GM23248 (cell line): ENCODE measurements at regions not wholly inside any gene's neighbourhood (a gene's known extent, or its start where the extent isn't known, plus 50 kb on each side); places are given as distances from the start of the nearest gene placed in this dataset.

Experiments used
- DNase-seq: peaks from one replicate; pipeline ENCODE4 v3.0.0-alpha.2; 2015
- H2AFZ ChIP-seq: fragments of 200-600 bp; sonication (generic); 2 replicates; pipeline ENCODE4 v1.6.1; 2016; ENCODE audit warnings: antibody characterized with exemption
- H3F3A ChIP-seq: fragments of 200-600 bp; sonication (generic); 2 replicates; pipeline ENCODE4 v1.6.1; 2016; ENCODE audit warnings: mild to moderate bottlenecking, antibody characterized with exemption, mixed run types; ENCODE audit not compliant: insufficient read depth
- H3K27ac ChIP-seq: fragments of 200-600 bp; sonication (generic); 2 replicates; pipeline ENCODE4 v1.5.1; 2016; ENCODE audit warnings: mild to moderate bottlenecking
- H3K27me3 ChIP-seq: fragments of 200-600 bp; sonication (generic); replicated peaks from 2 replicates; pipeline ENCODE4 v1.6.1; 2016; ENCODE audit warnings: mild to moderate bottlenecking; ENCODE audit not compliant: insufficient read depth
- H3K36me3 ChIP-seq: fragments of 200-600 bp; sonication (generic); 2 replicates; pipeline ENCODE4 v1.6.1; 2016; ENCODE audit warnings: low read depth, mild to moderate bottlenecking
- H3K4me1 ChIP-seq: fragments of 200-600 bp; sonication (generic); 2 replicates; pipeline ENCODE4 v1.6.1; 2016; ENCODE audit warnings: mild to moderate bottlenecking; ENCODE audit not compliant: insufficient read depth
- H3K4me2 ChIP-seq: fragments of 200-600 bp; sonication (generic); one replicate; pipeline ENCODE4 v1.6.1; 2016; ENCODE audit warnings: mild to moderate bottlenecking; ENCODE audit not compliant: unreplicated experiment
- H3K4me3 ChIP-seq: fragments of 200-600 bp; sonication (generic); 2 replicates; pipeline ENCODE4 v1.5.1; 2016; ENCODE audit warnings: mild to moderate bottlenecking
- H3K79me2 ChIP-seq: fragments of 200-600 bp; sonication (generic); 2 replicates; pipeline ENCODE4 v1.6.1; 2016; ENCODE audit warnings: mild to moderate bottlenecking; ENCODE audit not compliant: insufficient read depth
- H3K9ac ChIP-seq: fragments of 200-600 bp; sonication (generic); 2 replicates; pipeline ENCODE4 v1.6.1; 2016; ENCODE audit warnings: mild to moderate bottlenecking
- H3K9me2 ChIP-seq: fragments of 200-600 bp; sonication (generic); 2 replicates; pipeline ENCODE4 v1.6.1; 2016; ENCODE audit warnings: mixed run types, mild to moderate bottlenecking, moderate library complexity; ENCODE audit not compliant: insufficient read depth
- H3K9me3 ChIP-seq: fragments of 200-600 bp; sonication (generic); one replicate; pipeline ENCODE4 v1.6.1; 2017; ENCODE audit warnings: low read depth
- H4K20me1 ChIP-seq: fragments of 200-600 bp; sonication (generic); 2 replicates; pipeline ENCODE4 v1.6.0; 2016; ENCODE audit not compliant: insufficient read depth
- EZH2 ChIP-seq: fragments of 200-600 bp; sonication (generic); IDR thresholded peaks from 2 replicates; pipeline ENCODE4 v1.6.1; 2018; ENCODE audit warnings: antibody characterized with exemption, mild to moderate bottlenecking; ENCODE audit not compliant: insufficient read depth, poor library complexity, severe bottlenecking
- EZH2phosphoT487 ChIP-seq: fragments of 200-600 bp; sonication (generic); IDR thresholded peaks from 2 replicates; pipeline ENCODE4 v1.6.1; 2018; ENCODE audit warnings: antibody characterized with exemption, moderate library complexity, mild to moderate bottlenecking, low read depth; ENCODE audit not compliant: insufficient read depth
- WGBS, 2 experiments: methylation state at CpG; one replicate each; pipeline ENCODE4 v1.1.6; 2015 to 2017; ENCODE audit warnings: low lambda C conversion rate in 2 of 2, low coverage in 1 of 2; ENCODE audit errors: missing lambda C conversion rate in 2 of 2; 5-methylcytosine and 5-hydroxymethylcytosine counted together
- in situ Hi-C: fragments of 300-500 bp; cut with MboI; formaldehyde crosslinking; loops from 2 replicates; pipeline ENCODE4 v1.15.0; 2020

DNA sequence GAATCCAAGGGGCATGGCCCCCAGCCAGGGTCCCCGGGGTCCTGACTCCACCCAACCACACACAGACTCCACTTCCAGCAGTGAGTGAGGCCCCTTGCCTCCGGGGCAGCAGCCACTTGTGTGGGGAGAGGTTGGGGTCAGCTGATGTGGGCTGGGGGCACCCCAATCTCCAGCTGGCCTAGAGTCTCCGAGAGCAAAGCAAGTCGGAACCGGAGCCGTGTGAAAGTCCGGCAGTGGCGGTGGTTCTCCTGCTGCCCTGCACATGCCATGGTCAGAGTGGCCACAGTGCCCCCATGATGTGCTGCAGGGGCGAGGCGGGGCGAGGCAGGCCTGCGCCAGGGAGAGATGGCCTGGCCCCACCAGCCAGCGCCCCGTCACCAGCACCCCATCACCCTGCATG lies 74.6 kb downstream of the PDGFA start:
- 56 to 66% methylated on average over 11 to 14 of the region's 14 CpGs for WGBS, 2 experiments
- in situ Hi-C loops, result no loop called here
- no peak for TF ChIP-seq EZH2
- TF ChIP-seq EZH2phosphoT487, result no peak

GRCh38 chr7:445563-446288 lies 73.9 kb downstream of the PDGFA start:
- H3K4me1 ChIP-seq, result no peaks in the 10 kb centered on the region
- no peaks in the 10 kb centered on the region for H3K9me3 ChIP-seq
- H3K9ac ChIP-seq, result no peak overlapping the region
- H3F3A ChIP-seq, result no peaks in the 10 kb centered on the region
- WGBS, 2 experiments, result 57 to 58% methylated on average over 11 to 14 of the region's 14 CpGs
- no peaks in the 10 kb centered on the region for H3K79me2 ChIP-seq
- no peak for DNase-seq
- H2AFZ ChIP-seq, result no peak overlapping the region
- H3K4me3 ChIP-seq, result no peak overlapping the region
- in situ Hi-C loops, result no loop called here
- no peaks in the 10 kb centered on the region for H3K36me3 ChIP-seq
- H3K4me2 ChIP-seq, result no peak overlapping the region
- TF ChIP-seq EZH2phosphoT487 (no peak), EZH2 (no peak)
- H3K27ac ChIP-seq, result no peak overlapping the region
- no peaks in the 10 kb centered on the region for H3K9me2 ChIP-seq
- no peaks in the 10 kb centered on the region for H4K20me1 ChIP-seq
- peaks cover 10% of the 10 kb centered on the region; the same call in 1 of the 2 replicates for H3K27me3 ChIP-seq

More for the DNA sequence above, 74.6 kb downstream of the PDGFA start:
- H3K9me2 ChIP-seq, result no peaks in the 10 kb centered on the region
- no peak overlapping the region for H3K9ac ChIP-seq
- H3F3A ChIP-seq, result no peaks in the 10 kb centered on the region
- no peak overlapping the region for H3K4me3 ChIP-seq
- no peak for DNase-seq
- H3K27ac ChIP-seq, result no peak overlapping the region
- H3K27me3 ChIP-seq, result peaks cover 8% of the 10 kb centered on the region; the same call in 1 of the 2 replicates
- no peaks in the 10 kb centered on the region for H3K4me1 ChIP-seq
- H2AFZ ChIP-seq, result no peak overlapping the region
- H4K20me1 ChIP-seq, result no peaks in the 10 kb centered on the region
- H3K9me3 ChIP-seq, result no peaks in the 10 kb centered on the region
- H3K79me2 ChIP-seq, result no peaks in the 10 kb centered on the region
- H3K4me2 ChIP-seq, result no peak overlapping the region
- H3K36me3 ChIP-seq, result no peaks in the 10 kb centered on the region

DNA sequence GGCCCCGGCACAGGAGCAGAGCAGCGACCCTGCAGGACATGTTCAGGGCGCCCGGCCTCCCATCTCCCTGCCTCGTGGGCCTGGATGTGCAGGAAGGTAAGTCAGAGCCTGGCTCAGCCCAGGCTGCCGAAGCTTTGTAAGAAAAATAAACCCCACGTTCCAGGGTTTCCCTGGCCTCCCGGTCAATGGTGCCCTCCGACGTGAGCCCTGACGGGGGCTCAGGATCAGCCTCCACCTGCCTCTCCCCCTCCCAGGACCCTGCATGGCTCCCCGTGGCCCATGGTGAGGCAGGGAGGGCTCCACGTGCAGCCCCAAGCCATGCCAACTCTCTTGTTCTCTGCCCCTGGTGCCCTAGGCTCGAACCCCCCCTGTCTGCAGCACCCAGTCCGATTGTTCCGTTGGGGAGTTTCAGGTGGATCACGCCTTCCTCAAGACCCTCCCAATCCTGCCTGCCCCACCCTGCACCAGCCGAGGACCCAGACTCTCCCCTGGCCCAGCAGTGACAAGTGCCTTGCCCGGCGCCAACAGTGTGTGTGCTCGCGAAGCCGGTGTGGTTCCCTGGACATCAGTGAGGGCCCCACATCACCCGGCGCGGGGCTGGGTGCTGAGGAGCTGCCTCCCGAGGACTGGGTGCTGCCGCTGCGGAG lies 73.2 kb downstream of the PDGFA start:
- no peaks in the 10 kb centered on the region for H3K79me2 ChIP-seq
- H2AFZ ChIP-seq, result no peak overlapping the region
- H4K20me1 ChIP-seq, result no peaks in the 10 kb centered on the region
- TF ChIP-seq EZH2 (no peak), EZH2phosphoT487 (no peak)
- H3K4me2 ChIP-seq, result no peak overlapping the region
- H3K4me3 ChIP-seq, result no peak overlapping the region
- no peak for DNase-seq
- H3K36me3 ChIP-seq, result no peaks in the 10 kb centered on the region
- H3K9me2 ChIP-seq, result no peaks in the 10 kb centered on the region
- no peak overlapping the region for H3K9ac ChIP-seq
- no peak overlapping the region for H3K27ac ChIP-seq
- in situ Hi-C loops, result no loop called here
- H3F3A ChIP-seq, result no peaks in the 10 kb centered on the region
- H3K4me1 ChIP-seq, result no peaks in the 10 kb centered on the region
- no peaks in the 10 kb centered on the region for H3K9me3 ChIP-seq
- WGBS, 2 experiments, result 56% methylated on average over 29 of the region's 29 CpGs
- H3K27me3 ChIP-seq, result peaks cover 13% of the 10 kb centered on the region
